Adrenal gland (tissue), 9 donors: ENCODE measurements at regions not wholly inside any gene's neighbourhood (a gene's known extent, or its start where the extent isn't known, plus 50 kb on each side); places are given as distances from the start of the nearest gene placed in this dataset.

ENCODE experiments used
- DNase-seq, 7 donors: peaks; one replicate each; pipeline ENCODE4 v3.0.0-alpha.2; 2019 to 2020
- H3K27ac ChIP-seq, 5 donors: fragments of 200-600 bp; sonication (generic) in 4 of 5; 1 replicate in 3 of 5; 2 replicates in 2 of 5; pipeline versions ENCODE4 v1.5.1 to v1.8.0; 2016 to 2020; ENCODE audit warnings: mild to moderate bottlenecking in 1 of 5
- H3K27me3 ChIP-seq: fragments of 200-600 bp; 2 replicates; pipeline ENCODE4 v1.8.0; 2021
- H3K36me3 ChIP-seq, 2 donors: fragments of 200-600 bp; replicated peaks in 1 of 2; 1 replicate in 1 of 2; 2 replicates in 1 of 2; pipeline versions ENCODE4 v1.5.1 to v1.8.0; 2018 to 2022
- H3K4me1 ChIP-seq, 2 donors: fragments of 200-600 bp; replicated peaks in 1 of 2; 1 replicate in 1 of 2; 2 replicates in 1 of 2; pipeline versions ENCODE4 v1.5.1 to v1.8.0; 2018 to 2021
- H3K4me3 ChIP-seq, 4 donors: fragments of 200-600 bp; sonication (generic) in 3 of 4; one replicate each; pipeline ENCODE4 v1.5.1; 2016 to 2018
- H3K9me3 ChIP-seq, 3 donors: fragments of 200-600 bp; sonication (generic) in 1 of 3; replicated peaks in 1 of 3; 1 replicate in 2 of 3; 2 replicates in 1 of 3; pipeline versions ENCODE4 v1.5.1 to v1.8.0; 2016 to 2021
- POLR2A ChIP-seq, 2 donors: fragments of 450-650 bp; IDR thresholded peaks; one replicate each; pipeline ENCODE4 v1.6.1; 2017; ENCODE audit warnings: antibody characterized with exemption in 2 of 2, mild to moderate bottlenecking in 2 of 2, moderate library complexity in 1 of 2
- WGBS, 4 donors: extraction: QIAGEN DNeasy Blood & Tissue Kit in 2 of 4; methylation state at CpG; one replicate each; pipeline versions ENCODE4 v1.1.5 to v1.1.7; 2013 to 2017; 5-methylcytosine and 5-hydroxymethylcytosine counted together
- intact Hi-C, 2 donors: fragments of 100-400 bp; cut with DNase I; formaldehyde crosslinking; loops; one replicate each; pipeline versions ENCODE4 v1.14.1 to v1.15.0; 2022 to 2023
- TF ChIP-seq, protein P1 (sequence below), 6 experiments: fragments of 450-650 bp in 4 of 6; fragments of 200-600 bp in 2 of 6; sonication (generic) in 1 of 6; IDR thresholded peaks; 1 replicate in 5 of 6; 2 replicates in 1 of 6; pipeline versions ENCODE4 v1.5.1 to v1.8.0; 2016 to 2021; ENCODE audit warnings: antibody characterized with exemption in 6 of 6, mild to moderate bottlenecking in 2 of 6, moderate library complexity in 1 of 6
- donor health status: healthy with polysubstance abuse.
- donor health status: Bipolar disorder and iron deficiency.
- donor health status: DM: yes; HTN: yes; CAD: no.
- donor health status: DM: no; HTN: no; CAD: no.
- donor health status: DM: no; HTN: no; CAD: no.

GRCh38 chr6:137768935-137769334 is 98.1 kb upstream of the TNFAIP3 start:
- intact Hi-C loops, result no loop called here
- 95 to 100% (median 96%) methylated on average over 1 of the region's 1 CpG for WGBS, 4 donors
- Histone ChIP-seq H3K9me3 (no peaks in the 10 kb centered on the region), H3K27me3 (no peaks in the 10 kb centered on the region), H3K27ac (no peak overlapping the region), H3K4me1 (no peaks in the 10 kb centered on the region), H3K4me3 (no peak overlapping the region), H3K36me3 (no peaks in the 10 kb centered on the region)
- no peak for DNase-seq
- TF ChIP-seq POLR2A (IDR thresholded peaks at IDR 0.05), result no peak
- TF ChIP-seq, protein P1, sequence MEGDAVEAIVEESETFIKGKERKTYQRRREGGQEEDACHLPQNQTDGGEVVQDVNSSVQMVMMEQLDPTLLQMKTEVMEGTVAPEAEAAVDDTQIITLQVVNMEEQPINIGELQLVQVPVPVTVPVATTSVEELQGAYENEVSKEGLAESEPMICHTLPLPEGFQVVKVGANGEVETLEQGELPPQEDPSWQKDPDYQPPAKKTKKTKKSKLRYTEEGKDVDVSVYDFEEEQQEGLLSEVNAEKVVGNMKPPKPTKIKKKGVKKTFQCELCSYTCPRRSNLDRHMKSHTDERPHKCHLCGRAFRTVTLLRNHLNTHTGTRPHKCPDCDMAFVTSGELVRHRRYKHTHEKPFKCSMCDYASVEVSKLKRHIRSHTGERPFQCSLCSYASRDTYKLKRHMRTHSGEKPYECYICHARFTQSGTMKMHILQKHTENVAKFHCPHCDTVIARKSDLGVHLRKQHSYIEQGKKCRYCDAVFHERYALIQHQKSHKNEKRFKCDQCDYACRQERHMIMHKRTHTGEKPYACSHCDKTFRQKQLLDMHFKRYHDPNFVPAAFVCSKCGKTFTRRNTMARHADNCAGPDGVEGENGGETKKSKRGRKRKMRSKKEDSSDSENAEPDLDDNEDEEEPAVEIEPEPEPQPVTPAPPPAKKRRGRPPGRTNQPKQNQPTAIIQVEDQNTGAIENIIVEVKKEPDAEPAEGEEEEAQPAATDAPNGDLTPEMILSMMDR (IDR thresholded peaks at IDR 0.05), result no peak

DNA sequence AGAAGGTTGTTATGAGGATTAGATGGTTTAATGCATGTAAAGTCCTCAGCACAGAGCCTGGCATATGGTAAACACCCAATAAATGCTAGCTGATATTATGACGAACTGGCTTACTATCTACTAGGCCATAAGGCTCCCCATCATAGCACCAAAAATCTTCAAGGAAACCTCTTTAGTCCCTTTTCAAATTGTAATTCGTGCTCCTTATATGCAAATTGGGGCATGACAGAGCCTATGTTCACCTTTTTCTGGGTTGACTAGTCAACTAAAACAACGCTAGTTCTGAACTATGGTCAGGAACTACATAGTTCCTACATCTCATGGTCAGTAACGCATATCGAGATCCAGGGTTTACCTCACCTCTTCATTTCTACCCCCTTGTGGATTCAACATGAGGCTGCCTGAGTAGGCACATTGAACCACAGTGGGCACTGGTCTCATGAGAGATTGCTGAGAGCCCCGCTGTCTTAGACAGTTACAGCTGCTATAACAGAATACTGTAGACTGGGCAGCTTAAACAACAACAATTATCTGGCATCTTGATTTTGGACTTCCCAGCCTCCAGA is 97.2 kb upstream of the TNFAIP3 start:
- WGBS, 4 donors, result 88 to 96% (median 90%) methylated on average over 6 of the region's 6 CpGs
- Histone ChIP-seq H3K27me3 (no peaks in the 10 kb centered on the region), H3K4me1 (no peaks in the 10 kb centered on the region), H3K27ac (no peak overlapping the region), H3K36me3 (no peaks in the 10 kb centered on the region), H3K9me3 (no peaks in the 10 kb centered on the region), H3K4me3 (no peak overlapping the region)
- DNase-seq, result no peak
- intact Hi-C loops, result no loop called here
- TF ChIP-seq, protein P1 (IDR thresholded peaks at IDR 0.05), result no peak
- no peak for TF ChIP-seq POLR2A (IDR thresholded peaks at IDR 0.05)

GRCh38 chr6:137772541-137773250 is 94.4 kb upstream of the TNFAIP3 start:
- 86 to 99% (median 91%) methylated on average over 6 to 7 of the region's 7 CpGs for WGBS, 4 donors
- Histone ChIP-seq H3K4me3 (no peak overlapping the region), H3K4me1 (no peaks in the 10 kb centered on the region), H3K9me3 (no peaks in the 10 kb centered on the region), H3K36me3 (no peaks in the 10 kb centered on the region), H3K27ac (no peak overlapping the region), H3K27me3 (no peaks in the 10 kb centered on the region)
- intact Hi-C loops, result no loop called here
- TF ChIP-seq POLR2A (IDR thresholded peaks at IDR 0.05), result no peak
- TF ChIP-seq, protein P1 (IDR thresholded peaks at IDR 0.05), result no peak
- DNase-seq, result no peak

- 79 to 84% (median 81%) methylated on average over 2 of the region's 2 CpGs for WGBS, 4 donors
- H3K9me3 ChIP-seq, result no peaks in the 10 kb centered on the region
- no peaks in the 10 kb centered on the region for H3K36me3 ChIP-seq
- H3K27ac ChIP-seq, result no peak overlapping the region
- no peak for DNase-seq
- no peaks in the 10 kb centered on the region for H3K4me1 ChIP-seq
- no peak overlapping the region for H3K4me3 ChIP-seq
- H3K27me3 ChIP-seq, result no peaks in the 10 kb centered on the region
- intact Hi-C loops, result no loop called here
- TF ChIP-seq, protein P1 (IDR thresholded peaks at IDR 0.05), result no peak
- TF ChIP-seq POLR2A (IDR thresholded peaks at IDR 0.05), result no peak
Measured at GRCh38 chr6:137775227-137775626, 91.8 kb upstream of the TNFAIP3 start.
